Nephron (organoid): ENCODE measurements at regions not wholly inside any gene's neighbourhood (a gene's known extent, or its start where the extent isn't known, plus 50 kb on each side); places are given as distances from the start of the nearest gene placed in this dataset.

Experiments
- H3K27ac Mint-ChIP-seq, 3 experiments: 2 replicates each; pipeline ENCODE4 v1.8.0; 2020; ENCODE audit warnings: mixed read lengths in 3 of 3, mild to moderate bottlenecking in 2 of 3, moderate library complexity in 1 of 3
- H3K27me3 Mint-ChIP-seq: 2 replicates; pipeline ENCODE4 v1.8.0; 2021; ENCODE audit warnings: low read depth, mild to moderate bottlenecking, moderate library complexity, mixed read lengths
- H3K36me3 Mint-ChIP-seq: 2 replicates; pipeline ENCODE4 v1.8.0; 2020; ENCODE audit warnings: low read depth, mixed read lengths
- H3K4me1 Mint-ChIP-seq: 2 replicates; pipeline ENCODE4 v1.8.0; 2020; ENCODE audit warnings: mixed read lengths
- H3K4me3 Mint-ChIP-seq, 3 experiments: 2 replicates each; pipeline ENCODE4 v1.8.0; 2020; ENCODE audit warnings: mild to moderate bottlenecking in 3 of 3, mixed read lengths in 3 of 3, moderate library complexity in 2 of 3
- H3K9me3 Mint-ChIP-seq: 2 replicates; pipeline ENCODE4 v1.8.0; 2020; ENCODE audit warnings: mixed read lengths
- CTCF ChIP-seq, 3 experiments: fragments of 200-600 bp; sonication (generic); IDR thresholded peaks; one replicate each; pipeline ENCODE4 v1.5.0; 2021; ENCODE audit warnings: antibody characterized with exemption in 3 of 3; ENCODE audit not compliant: unreplicated experiment in 3 of 3

DNA sequence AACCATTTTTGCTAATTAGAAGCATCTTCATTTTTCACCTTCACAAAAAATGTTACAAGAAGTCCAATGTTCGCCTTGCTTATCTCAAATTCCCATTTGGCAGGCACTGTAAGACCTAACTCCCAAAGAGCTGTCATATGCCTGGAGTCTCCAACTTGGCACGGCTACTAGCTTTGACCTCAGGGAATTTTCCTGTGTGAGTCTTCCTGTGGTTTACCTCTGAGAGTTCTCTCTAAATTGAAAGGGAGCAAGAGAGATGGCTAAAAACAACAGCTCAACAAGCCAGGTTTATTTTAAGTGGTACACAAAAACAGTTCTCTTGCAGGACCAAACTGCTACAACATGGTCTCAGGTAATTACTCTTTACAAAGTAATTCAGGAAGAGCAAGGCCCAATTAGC is 756.0 kb upstream of the ADGRL2 start:
- H3K9me3 Mint-ChIP-seq, result no peaks in the 10 kb centered on the region
- TF ChIP-seq CTCF (IDR thresholded peaks at IDR 0.05; ENCODE audit: unreplicated experiment in 3 of 3), result no peak
- H3K4me3 Mint-ChIP-seq, result no peak overlapping the region
- H3K4me1 Mint-ChIP-seq, result peaks cover 7% of the 10 kb centered on the region
- no peaks in the 10 kb centered on the region for H3K27me3 Mint-ChIP-seq
- H3K36me3 Mint-ChIP-seq, result no peaks in the 10 kb centered on the region
- no peak overlapping the region for H3K27ac Mint-ChIP-seq

- H3K36me3 Mint-ChIP-seq, result no peaks in the 10 kb centered on the region
- no peak overlapping the region for H3K4me3 Mint-ChIP-seq
- TF ChIP-seq CTCF (IDR thresholded peaks at IDR 0.05; ENCODE audit: unreplicated experiment in 3 of 3), result no peak
- no peak overlapping the region for H3K27ac Mint-ChIP-seq
- H3K27me3 Mint-ChIP-seq, result no peaks in the 10 kb centered on the region
- H3K4me1 Mint-ChIP-seq, result peaks cover 7% of the 10 kb centered on the region
- H3K9me3 Mint-ChIP-seq, result no peaks in the 10 kb centered on the region
Observed at GRCh38 chr1:81042225-81042624, 758.5 kb upstream of the ADGRL2 start.

DNA sequence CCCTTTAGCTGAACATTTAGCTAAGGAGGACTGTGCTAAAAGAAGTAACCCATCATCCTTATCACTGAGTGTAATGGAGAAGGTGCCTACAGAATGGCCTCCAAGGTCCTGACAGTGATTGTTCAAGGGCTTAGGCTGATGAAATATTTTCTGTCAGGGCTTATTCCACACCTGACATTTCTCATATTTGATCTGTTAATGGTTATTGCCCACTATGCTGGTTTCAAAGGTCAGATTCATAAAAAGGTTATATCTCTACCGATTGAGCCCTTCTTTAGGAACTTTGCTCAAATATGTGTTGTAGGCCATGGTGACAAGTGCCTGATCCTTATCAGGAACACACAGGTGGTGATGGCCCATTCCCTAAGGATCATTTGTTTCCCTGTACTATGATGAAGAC is 766.4 kb upstream of the ADGRL2 start:
- peaks cover 3% of the 10 kb centered on the region for H3K36me3 Mint-ChIP-seq
- H3K27me3 Mint-ChIP-seq, result no peaks in the 10 kb centered on the region
- no peak for TF ChIP-seq CTCF (IDR thresholded peaks at IDR 0.05; ENCODE audit: unreplicated experiment in 3 of 3)
- no peaks in the 10 kb centered on the region for H3K9me3 Mint-ChIP-seq
- H3K27ac Mint-ChIP-seq, result no peak overlapping the region
- no peak overlapping the region for H3K4me3 Mint-ChIP-seq
- H3K4me1 Mint-ChIP-seq, result no peaks in the 10 kb centered on the region

DNA sequence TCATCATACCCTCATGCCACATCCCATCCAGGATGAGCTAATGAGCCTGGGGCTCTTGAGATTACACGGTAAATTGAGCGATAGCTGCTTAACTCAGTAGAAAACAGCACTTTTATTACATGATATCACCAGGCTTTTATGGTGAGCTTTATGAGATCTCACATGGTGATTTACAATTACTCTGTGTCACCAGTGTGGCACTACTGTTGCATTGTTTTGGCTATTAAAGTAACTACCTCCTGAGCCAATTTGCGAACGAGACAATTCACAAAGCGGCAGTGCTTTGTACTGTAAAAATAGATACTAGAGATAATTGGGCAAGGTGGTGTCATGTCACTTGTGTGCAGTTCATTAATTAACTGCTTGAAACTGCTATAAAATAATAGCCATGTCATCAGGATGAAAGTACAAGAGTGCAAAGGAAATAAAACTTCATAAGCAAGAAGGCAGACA is 767.7 kb upstream of the ADGRL2 start:
- H3K4me1 Mint-ChIP-seq, result no peaks in the 10 kb centered on the region
- H3K36me3 Mint-ChIP-seq, result peaks cover 3% of the 10 kb centered on the region
- H3K27ac Mint-ChIP-seq, result no peak overlapping the region
- TF ChIP-seq CTCF (IDR thresholded peaks at IDR 0.05; ENCODE audit: unreplicated experiment in 3 of 3), result no peak
- no peak overlapping the region for H3K4me3 Mint-ChIP-seq
- no peaks in the 10 kb centered on the region for H3K27me3 Mint-ChIP-seq
- H3K9me3 Mint-ChIP-seq, result no peaks in the 10 kb centered on the region

DNA sequence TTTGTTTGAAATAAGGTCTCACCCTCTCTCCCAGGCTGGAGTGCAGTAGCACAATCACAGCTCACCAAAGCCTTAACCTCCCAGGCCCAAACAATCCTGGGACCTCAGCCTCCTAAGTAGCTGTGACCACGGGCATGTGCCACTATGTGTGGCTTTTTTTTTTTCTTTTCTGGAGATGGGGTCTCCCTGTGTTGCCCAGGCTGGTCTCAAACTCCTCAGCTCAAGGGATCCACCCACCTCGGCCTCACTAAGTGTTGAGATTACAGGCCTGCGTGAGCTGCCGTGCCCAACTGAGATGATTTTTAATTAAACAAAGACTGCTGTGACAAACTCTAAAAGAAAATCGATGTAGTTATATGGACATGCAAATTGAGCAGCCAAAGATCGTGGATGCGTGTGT is 768.4 kb upstream of the ADGRL2 start:
- Mint-ChIP-seq H3K9me3 (no peaks in the 10 kb centered on the region), H3K4me3 (no peak overlapping the region), H3K27ac (no peak overlapping the region), H3K36me3 (peaks cover 3% of the 10 kb centered on the region), H3K27me3 (no peaks in the 10 kb centered on the region), H3K4me1 (no peaks in the 10 kb centered on the region)
- no peak for TF ChIP-seq CTCF (IDR thresholded peaks at IDR 0.05; ENCODE audit: unreplicated experiment in 3 of 3)

DNA sequence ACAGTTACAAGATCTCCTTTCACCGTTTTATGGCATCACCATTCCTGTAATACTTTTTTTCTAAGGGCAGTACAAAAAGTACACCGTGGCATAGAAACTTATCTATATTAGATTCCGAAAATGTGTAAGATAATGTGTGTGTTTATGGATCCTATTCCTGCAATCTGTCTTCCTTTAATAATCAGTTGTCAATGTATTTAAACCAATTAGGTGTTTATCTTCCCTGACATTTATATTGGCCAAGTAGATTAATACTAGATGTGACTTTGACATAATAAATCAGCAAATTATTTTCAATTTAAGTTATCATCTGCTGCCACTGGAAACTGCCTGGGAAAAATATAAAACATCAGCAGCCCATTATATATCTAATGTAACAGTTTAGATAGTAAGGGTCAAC is 770.3 kb upstream of the ADGRL2 start:
- TF ChIP-seq CTCF (IDR thresholded peaks at IDR 0.05; ENCODE audit: unreplicated experiment in 3 of 3), result no peak
- Mint-ChIP-seq H3K27me3 (no peaks in the 10 kb centered on the region), H3K27ac (no peak overlapping the region), H3K4me1 (no peaks in the 10 kb centered on the region), H3K9me3 (no peaks in the 10 kb centered on the region), H3K4me3 (no peak overlapping the region), H3K36me3 (peaks cover 3% of the 10 kb centered on the region)
